BE2C (cell line): ENCODE measurements at regions not wholly inside any gene's neighbourhood (a gene's known extent, or its start where the extent isn't known, plus 50 kb on each side); places are given as distances from the start of the nearest gene placed in this dataset.

ENCODE experiments used
- DNase-seq: peaks from one replicate; pipeline ENCODE4 v3.0.0-alpha.2; 2020
- H3K27me3 ChIP-seq: fragments of 250-450 bp; sonication (Bioruptor Pico); 2 replicates; pipeline ENCODE4 v1.5.1; 2020; ENCODE audit warnings: mild to moderate bottlenecking
- H3K36me3 ChIP-seq: fragments of 250-450 bp; sonication (Bioruptor Pico); 2 replicates; pipeline ENCODE4 v1.5.1; 2020; ENCODE audit warnings: mild to moderate bottlenecking
- H3K4me1 ChIP-seq: fragments of 250-450 bp; sonication (Bioruptor Pico); 2 replicates; pipeline ENCODE4 v1.5.1; 2020
- H3K4me3 ChIP-seq: 2 replicates; pipeline ENCODE4 v1.5.1; 2011; ENCODE audit warnings: low read depth, low read length
- H3K9me3 ChIP-seq: fragments of 250-450 bp; sonication (Bioruptor Pico); 2 replicates; pipeline ENCODE4 v1.5.1; 2020
- TF ChIP-seq, protein P1 (sequence below): IDR thresholded peaks from 2 replicates; pipeline ENCODE4 v1.5.1; 2012; ENCODE audit warnings: mild to moderate bottlenecking, low read depth, low read length

DNA sequence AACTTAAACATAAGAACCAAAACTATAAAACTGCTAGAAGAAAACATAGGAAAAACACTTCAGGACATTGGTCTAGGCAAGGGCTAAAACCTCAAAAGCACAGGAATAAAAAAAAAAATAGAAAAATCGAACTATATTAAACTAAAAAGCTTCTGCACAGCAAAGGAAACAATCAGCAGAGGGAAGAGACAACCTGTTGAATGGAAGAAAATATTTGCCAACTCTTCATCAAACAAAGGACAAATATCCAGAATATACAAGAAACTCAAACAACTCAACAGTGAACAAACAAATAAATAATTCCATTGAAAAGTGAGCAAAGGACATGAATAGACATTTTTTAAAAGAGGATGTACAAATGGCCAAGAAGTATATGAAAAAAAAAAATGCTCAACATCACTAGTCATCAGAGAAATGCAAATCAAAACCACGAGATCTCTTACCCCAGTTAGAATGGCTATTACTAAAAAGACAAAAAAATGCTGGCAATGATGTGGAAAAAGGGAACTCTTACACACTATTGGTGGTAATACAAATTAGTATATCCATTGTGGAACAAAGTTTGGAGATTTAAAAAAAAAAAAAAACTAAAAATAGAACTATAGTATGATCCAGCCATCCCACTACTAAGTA is 152.0 kb downstream of the NDUFA12 start:
- Histone ChIP-seq H3K27me3 (no peaks in the 10 kb centered on the region; the same call in 1 of the 2 replicates), H3K4me1 (no peaks in the 10 kb centered on the region), H3K4me3 (no peak overlapping the region), H3K36me3 (no peaks in the 10 kb centered on the region), H3K9me3 (no peaks in the 10 kb centered on the region)
- DNase-seq, result no peak
- TF ChIP-seq, protein P1, sequence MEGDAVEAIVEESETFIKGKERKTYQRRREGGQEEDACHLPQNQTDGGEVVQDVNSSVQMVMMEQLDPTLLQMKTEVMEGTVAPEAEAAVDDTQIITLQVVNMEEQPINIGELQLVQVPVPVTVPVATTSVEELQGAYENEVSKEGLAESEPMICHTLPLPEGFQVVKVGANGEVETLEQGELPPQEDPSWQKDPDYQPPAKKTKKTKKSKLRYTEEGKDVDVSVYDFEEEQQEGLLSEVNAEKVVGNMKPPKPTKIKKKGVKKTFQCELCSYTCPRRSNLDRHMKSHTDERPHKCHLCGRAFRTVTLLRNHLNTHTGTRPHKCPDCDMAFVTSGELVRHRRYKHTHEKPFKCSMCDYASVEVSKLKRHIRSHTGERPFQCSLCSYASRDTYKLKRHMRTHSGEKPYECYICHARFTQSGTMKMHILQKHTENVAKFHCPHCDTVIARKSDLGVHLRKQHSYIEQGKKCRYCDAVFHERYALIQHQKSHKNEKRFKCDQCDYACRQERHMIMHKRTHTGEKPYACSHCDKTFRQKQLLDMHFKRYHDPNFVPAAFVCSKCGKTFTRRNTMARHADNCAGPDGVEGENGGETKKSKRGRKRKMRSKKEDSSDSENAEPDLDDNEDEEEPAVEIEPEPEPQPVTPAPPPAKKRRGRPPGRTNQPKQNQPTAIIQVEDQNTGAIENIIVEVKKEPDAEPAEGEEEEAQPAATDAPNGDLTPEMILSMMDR, result no peak

DNA sequence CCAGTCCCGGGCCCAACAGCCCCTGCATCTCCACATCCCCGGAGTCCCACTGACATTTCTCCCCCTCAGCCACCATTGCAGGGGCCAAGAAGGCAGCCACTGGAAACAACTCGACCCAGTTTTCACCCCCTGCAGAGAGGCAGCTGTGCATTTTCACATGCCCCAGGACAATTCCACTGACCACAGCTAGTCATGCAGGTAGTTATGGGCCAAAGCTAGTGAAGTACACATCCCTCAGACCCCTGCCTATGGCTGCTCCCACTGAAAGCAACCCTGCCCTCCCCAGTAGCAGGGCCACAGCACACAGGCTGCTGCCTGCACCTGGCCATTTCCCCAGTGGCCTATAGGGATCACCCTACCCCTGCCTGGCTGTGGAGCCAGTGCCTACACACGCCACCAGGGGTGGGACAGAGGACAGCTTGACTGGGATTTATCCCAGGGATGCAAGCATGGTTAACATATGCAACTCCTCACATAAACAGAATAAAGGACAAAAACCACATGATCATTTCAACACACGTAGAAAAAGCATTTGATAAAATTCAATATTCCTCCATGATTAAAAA is 154.0 kb downstream of the NDUFA12 start:
- DNase-seq, result no peak
- Histone ChIP-seq H3K4me3 (no peak overlapping the region), H3K4me1 (no peaks in the 10 kb centered on the region), H3K27me3 (no peaks in the 10 kb centered on the region; the same call in none of the 2 replicates), H3K9me3 (no peaks in the 10 kb centered on the region), H3K36me3 (no peaks in the 10 kb centered on the region)
- TF ChIP-seq, protein P1, result no peak

DNA sequence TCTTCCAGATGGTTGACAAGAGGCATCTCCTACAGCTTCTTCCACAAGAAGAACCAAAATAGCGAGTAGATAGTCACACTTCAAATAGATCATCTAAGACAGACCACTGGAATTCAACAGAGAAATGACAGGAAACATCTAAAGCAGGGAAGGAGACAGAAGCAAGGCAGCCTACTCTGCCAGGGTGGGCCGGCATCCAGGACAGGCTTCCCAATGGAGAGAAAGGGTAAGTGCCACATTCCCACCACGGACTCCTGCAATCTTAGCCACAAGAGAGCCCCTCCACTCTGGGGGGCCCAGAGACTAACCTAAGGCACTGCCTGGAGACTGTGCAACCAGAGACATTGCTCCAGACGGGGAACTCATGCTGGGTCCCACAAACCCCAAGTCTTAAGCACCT is 154.5 kb downstream of the NDUFA12 start:
- no peaks in the 10 kb centered on the region; the same call in none of the 2 replicates for H3K27me3 ChIP-seq
- no peak overlapping the region for H3K4me3 ChIP-seq
- no peaks in the 10 kb centered on the region for H3K4me1 ChIP-seq
- no peaks in the 10 kb centered on the region for H3K9me3 ChIP-seq
- no peaks in the 10 kb centered on the region for H3K36me3 ChIP-seq
- TF ChIP-seq, protein P1, result no peak
- DNase-seq, result no peak

DNA sequence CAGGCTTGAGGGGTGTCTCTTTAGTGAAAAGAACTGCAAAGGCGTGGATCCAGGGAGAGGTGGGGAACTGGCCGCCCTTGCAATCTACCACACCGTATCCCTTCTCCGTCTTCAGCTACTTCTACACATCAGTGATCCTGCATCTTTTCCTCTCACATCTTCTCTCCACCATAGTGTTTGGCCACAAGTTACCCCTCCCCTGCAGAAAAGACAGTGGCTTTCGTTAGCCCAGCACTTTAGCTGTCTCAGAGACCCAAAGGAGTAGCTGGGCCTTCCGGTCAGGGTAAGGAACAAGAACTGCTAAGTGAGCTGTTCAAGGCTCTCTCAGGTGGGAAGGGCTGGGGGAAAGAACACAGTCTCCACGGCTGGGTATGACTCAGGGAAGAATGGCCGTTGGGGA is 158.4 kb downstream of the NDUFA12 start:
- no peaks in the 10 kb centered on the region; the same call in none of the 2 replicates for H3K27me3 ChIP-seq
- DNase-seq, result no peak
- no peaks in the 10 kb centered on the region for H3K36me3 ChIP-seq
- no peaks in the 10 kb centered on the region for H3K4me1 ChIP-seq
- TF ChIP-seq, protein P1, result no peak
- no peak overlapping the region for H3K4me3 ChIP-seq
- no peaks in the 10 kb centered on the region; the same call in 1 of the 2 replicates for H3K9me3 ChIP-seq

DNA sequence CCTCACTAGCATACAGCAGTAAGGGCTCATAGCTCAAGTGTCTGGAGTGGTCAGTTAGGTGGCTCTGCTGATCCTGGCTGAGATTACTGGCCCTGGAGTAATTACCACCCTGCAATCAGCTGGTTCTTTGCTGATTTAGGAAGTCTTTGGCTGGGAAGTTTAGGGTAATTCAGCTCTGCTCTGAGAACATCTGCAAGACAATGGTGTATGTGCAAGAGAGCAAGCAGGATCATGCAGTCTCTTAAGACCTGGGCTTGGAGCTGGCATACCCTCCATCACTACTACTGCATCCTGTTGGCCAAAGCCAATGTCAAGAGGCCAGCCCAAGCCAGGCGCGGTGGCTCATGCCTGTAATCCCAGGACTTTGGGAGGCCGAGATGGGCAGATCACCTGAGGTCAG is 159.0 kb downstream of the NDUFA12 start:
- no peaks in the 10 kb centered on the region for H3K4me1 ChIP-seq
- no peaks in the 10 kb centered on the region; the same call in 1 of the 2 replicates for H3K9me3 ChIP-seq
- H3K36me3 ChIP-seq, result no peaks in the 10 kb centered on the region
- DNase-seq, result no peak
- H3K27me3 ChIP-seq, result no peaks in the 10 kb centered on the region; the same call in none of the 2 replicates
- no peak overlapping the region for H3K4me3 ChIP-seq
- TF ChIP-seq, protein P1, result no peak

DNA sequence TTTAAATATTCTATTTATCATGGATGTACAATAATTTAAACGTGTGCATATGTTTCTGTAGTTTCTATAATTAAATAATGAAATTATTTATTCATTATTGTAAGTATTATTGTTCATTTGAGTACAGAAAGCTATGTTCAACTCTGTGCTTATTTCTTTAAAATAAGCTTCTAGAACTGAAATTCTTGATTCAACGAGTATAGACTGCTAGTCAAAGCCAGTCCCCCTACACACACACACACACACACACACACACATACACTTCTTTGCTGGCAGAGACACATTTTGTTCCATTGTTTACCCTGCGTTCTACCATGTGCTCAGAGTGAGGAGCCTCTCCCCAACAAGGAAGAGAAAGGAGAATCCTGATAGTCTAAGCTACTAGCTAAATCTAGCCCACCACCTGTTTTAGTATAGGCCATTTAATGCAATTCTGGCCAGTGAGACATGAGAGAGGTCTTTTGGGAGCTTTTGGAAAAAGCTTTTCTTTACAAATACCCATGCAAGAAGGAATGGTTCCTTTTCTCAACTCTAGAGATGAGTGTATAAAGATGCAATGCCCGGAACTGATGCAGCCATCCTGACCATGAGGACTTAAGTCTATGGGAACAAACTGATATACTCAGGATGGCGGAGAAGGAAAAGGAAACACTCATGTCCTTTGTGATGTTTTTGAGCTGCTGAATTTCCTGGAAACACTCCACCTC is 161.4 kb downstream of the NDUFA12 start:
- H3K9me3 ChIP-seq, result no peaks in the 10 kb centered on the region; the same call in 1 of the 2 replicates
- H3K36me3 ChIP-seq, result no peaks in the 10 kb centered on the region
- no peak for DNase-seq
- no peaks in the 10 kb centered on the region for H3K4me1 ChIP-seq
- no peaks in the 10 kb centered on the region; the same call in none of the 2 replicates for H3K27me3 ChIP-seq
- no peak overlapping the region for H3K4me3 ChIP-seq
- TF ChIP-seq, protein P1, result no peak
